GM21367 (cell line): ENCODE measurements at regions not wholly inside any gene's neighbourhood (a gene's known extent, or its start where the extent isn't known, plus 50 kb on each side); places are given as distances from the start of the nearest gene placed in this dataset.

Source experiments
- ATAC-seq: cut with Tn5 transposase; IDR thresholded peaks from one replicate; pipeline ENCODE4 v1.9.1; 2021; ENCODE audit not compliant: unreplicated experiment

DNA sequence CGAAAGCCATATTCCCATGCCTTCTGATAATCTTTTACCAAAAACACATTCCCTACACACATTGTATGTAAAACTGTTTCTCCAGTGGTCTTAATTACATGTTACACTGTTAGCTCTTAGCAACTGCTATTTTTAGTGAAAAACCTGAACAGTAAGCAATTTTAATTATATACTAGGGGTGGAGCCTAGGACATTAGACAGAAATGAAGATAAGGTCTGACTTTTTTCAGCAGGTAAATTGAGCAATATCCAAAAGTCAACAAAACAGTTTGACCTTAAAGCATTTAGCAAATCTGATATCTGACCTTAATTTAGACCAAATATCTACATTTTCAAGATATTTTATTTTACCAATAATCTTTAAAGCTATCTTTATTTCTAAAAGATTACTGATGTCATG is 60.2 kb downstream of the PDE6H start:
- no peak for ATAC-seq

- no peak for ATAC-seq
Observed at GRCh38 chr12:15033641-15034040, 60.8 kb downstream of the PDE6H start.

- no peak for ATAC-seq
Observed at GRCh38 chr12:15035185-15035584, 62.3 kb downstream of the PDE6H start.

DNA sequence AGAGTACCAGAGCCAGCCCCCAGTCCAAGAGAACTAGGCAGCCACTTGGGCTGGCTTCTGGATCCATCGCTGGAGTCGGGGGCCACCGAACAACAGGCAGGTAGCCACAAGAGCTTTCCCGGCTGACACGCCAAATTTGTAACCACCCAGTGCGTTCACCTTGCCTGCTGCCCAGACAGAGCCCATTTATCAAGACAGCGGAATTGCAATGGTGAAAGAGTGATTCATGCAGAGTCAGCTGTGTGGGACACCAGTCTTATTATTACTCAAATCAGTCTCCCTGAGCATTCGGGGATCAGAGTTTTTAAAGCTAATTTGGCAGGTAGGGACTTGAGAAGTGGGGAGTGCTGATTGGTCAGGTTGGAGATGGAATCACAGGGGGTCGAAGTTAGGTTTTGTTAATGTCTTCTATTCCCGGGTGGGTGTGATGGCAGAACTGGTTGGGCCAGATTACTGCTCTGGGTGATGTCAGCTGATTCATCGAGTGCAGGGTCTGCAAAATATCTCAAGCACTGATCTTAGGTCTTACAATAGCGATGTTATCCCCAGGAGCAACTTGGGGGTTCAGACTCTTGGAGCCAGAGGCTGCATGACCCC is 64.3 kb downstream of the PDE6H start:
- no peak for ATAC-seq

DNA sequence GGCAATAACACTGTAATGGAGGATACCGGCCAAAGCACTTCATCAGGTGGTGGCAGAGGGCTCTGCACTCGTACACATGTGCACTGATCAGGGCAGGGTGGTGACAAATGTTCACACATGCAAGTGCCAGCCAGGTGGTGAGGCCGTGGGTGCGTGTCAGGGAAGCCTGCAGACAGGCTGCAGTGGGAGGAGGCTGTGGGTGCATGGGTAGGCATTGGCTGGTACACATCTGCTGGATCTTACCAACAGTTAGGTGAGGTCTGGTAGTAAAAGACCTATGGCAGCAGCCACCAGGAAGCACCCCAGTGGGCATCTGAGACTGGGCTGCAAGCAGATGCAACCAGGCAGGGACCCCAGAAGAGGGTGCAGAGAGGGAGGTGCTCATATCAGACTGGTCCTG is 65.3 kb downstream of the PDE6H start:
- no peak for ATAC-seq

DNA sequence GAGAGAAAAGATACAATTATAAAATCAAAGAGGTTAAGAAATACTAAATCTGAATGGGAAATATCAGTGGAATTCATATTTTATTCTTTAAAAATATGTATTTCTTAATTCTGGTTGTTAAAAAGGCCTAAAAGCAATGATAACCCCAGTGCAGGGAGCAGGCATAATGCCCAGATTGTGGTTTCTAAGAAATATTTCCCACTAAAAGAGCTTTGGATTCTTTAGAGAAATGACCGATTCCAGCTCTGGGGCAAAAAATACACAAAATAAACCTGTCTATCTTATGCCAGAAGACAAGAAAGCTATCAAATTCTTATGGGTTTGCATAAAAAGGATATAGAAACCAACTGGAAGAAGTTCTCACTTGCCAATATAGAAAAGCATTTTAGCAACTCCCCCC is 71.6 kb downstream of the PDE6H start:
- ATAC-seq: no peak

- ATAC-seq: no peak
Observed at GRCh38 chr12:15045451-15045850, 72.6 kb downstream of the PDE6H start.

- no peak for ATAC-seq
Observed at GRCh38 chr12:15047611-15048010, 74.8 kb downstream of the PDE6H start.

- no peak for ATAC-seq
Observed at GRCh38 chr12:15049461-15050153, 76.8 kb downstream of the PDE6H start.

DNA sequence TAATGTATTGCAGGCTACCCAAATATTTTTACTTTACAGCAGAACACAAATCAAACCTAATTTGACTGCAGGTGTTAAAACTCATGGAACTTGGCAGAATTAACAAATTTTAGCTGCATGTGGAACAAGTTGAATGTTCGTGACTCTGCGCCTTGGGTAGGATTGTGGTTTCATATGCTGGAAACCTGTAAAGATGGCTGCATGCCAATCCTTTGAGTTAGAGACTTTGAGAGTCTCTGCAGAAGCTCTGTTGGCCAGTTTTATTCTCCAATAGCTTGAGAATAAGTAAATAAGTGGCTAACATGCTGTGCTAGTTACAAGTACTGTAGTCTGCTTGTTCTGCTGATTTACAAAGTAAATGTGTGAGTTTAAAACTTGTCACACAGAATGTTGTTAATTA is 77.8 kb downstream of the PDE6H start:
- peak; percentile 70 for ATAC-seq

- no peak for ATAC-seq
Observed at GRCh38 chr12:15052691-15053090, 79.8 kb downstream of the PDE6H start.

GRCh38 chr12:15056218-15056617 is 83.4 kb downstream of the PDE6H start:
- ATAC-seq: no peak
